ENCODE measurements at regions not wholly inside any gene's neighbourhood (a gene's known extent, or its start where the extent isn't known, plus 50 kb on each side); places are given as distances from the start of the nearest gene placed in this dataset.

DNA sequence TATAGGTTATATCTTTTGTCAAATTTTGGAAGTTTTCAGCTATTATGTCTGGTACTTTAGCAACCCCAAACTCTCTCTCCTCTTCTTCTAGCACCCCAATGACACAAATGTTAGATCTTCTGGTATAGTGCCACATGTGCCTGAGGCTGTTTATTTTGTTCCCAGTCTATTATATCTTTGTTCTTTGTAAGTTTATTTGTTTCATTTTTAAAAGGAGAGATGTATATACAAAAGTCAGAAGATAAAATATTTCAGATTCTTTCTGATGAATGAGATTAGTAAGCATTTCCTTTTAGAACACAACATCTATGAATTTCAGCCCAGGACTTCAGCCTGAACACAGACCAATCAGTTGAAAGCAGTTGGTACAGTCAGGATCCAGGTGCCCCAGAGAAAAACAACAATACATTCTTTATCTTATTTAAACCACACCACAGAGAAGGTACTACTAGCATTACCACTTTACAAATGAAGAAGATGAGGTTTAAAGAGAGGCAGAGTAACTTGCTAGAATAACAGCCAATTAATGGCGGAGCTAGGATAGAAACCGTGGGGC is 114.1 kb upstream of the BTG1 start:
- H3K4me3 ChIP-seq (replicated peaks in 1 of 2; ENCODE audit: low read depth in 1 of 2, low read length in 2 of 2) = no peak overlapping the region
- no peaks in the 10 kb centered on the region for H3K4me1 ChIP-seq (ENCODE audit: control insufficient read depth in 1 of 2, insufficient read depth in 2 of 2, low read length in 2 of 2)
- CTCF ChIA-PET = no interaction called here
- H3K27me3 ChIP-seq (ENCODE audit: insufficient read depth, low read length) = no peaks in the 10 kb centered on the region
- H3K9me2 ChIP-seq (ENCODE audit: insufficient read depth) = no peaks in the 10 kb centered on the region
- BruUV-seq (replicated peaks) = no TSS peak
- ATAC-seq (no peak), DNase-seq (ENCODE audit: low read depth, low spot score) (no peak)
- H3K9me3 ChIP-seq (ENCODE audit: control insufficient read depth in 1 of 2, insufficient read depth in 1 of 2, low read depth in 1 of 2, low read length in 2 of 2) = no peaks in the 10 kb centered on the region
- H2AFZ ChIP-seq (ENCODE audit: low read depth, low read length, poor library complexity, severe bottlenecking) = no peak overlapping the region
- intact Hi-C loops (cut with micrococcal nuclease) = no loop called here
- POLR2A ChIA-PET = no interaction called here
- no peaks in the 10 kb centered on the region for H3K79me2 ChIP-seq (ENCODE audit: insufficient read depth, low read length)
- no peak overlapping the region for H3K4me2 ChIP-seq (ENCODE audit: low read length)
- no peak overlapping the region for H3K27ac ChIP-seq (ENCODE audit: low read depth, low read length)
- H3K36me3 ChIP-seq (ENCODE audit: control insufficient read depth in 1 of 2, insufficient read depth in 2 of 2, low read length in 2 of 2) = no peaks in the 10 kb centered on the region
- TF ChIP-seq, protein P1, sequence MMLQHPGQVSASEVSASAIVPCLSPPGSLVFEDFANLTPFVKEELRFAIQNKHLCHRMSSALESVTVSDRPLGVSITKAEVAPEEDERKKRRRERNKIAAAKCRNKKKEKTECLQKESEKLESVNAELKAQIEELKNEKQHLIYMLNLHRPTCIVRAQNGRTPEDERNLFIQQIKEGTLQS (IDR thresholded peaks at IDR 0.05) = no peak
- TF ChIP-seq POLR2AphosphoS5 (IDR thresholded peaks at IDR 0.05; ENCODE audit: low read depth, low read length) = no peak
- TF ChIP-seq FOSL1 (IDR thresholded peaks at IDR 0.05; ENCODE audit: low read depth) = no peak
- TF ChIP-seq CEBPB (IDR thresholded peaks at IDR 0.05; ENCODE audit: low read depth) = no peak
- no peak for TF ChIP-seq EZH2 (IDR thresholded peaks at IDR 0.05)
- no peak for TF ChIP-seq YY1 (IDR thresholded peaks at IDR 0.05; ENCODE audit: extremely low read depth, insufficient replicate concordance, low read depth, low read length)
- TF ChIP-seq SRF (IDR thresholded peaks at IDR 0.05; ENCODE audit: low read depth) = no peak
- TF ChIP-seq TCF7L2 (IDR thresholded peaks at IDR 0.05; ENCODE audit: borderline replicate concordance, extremely low read depth, insufficient read depth, insufficient read length) = no peak
- TF ChIP-seq, protein P2, sequence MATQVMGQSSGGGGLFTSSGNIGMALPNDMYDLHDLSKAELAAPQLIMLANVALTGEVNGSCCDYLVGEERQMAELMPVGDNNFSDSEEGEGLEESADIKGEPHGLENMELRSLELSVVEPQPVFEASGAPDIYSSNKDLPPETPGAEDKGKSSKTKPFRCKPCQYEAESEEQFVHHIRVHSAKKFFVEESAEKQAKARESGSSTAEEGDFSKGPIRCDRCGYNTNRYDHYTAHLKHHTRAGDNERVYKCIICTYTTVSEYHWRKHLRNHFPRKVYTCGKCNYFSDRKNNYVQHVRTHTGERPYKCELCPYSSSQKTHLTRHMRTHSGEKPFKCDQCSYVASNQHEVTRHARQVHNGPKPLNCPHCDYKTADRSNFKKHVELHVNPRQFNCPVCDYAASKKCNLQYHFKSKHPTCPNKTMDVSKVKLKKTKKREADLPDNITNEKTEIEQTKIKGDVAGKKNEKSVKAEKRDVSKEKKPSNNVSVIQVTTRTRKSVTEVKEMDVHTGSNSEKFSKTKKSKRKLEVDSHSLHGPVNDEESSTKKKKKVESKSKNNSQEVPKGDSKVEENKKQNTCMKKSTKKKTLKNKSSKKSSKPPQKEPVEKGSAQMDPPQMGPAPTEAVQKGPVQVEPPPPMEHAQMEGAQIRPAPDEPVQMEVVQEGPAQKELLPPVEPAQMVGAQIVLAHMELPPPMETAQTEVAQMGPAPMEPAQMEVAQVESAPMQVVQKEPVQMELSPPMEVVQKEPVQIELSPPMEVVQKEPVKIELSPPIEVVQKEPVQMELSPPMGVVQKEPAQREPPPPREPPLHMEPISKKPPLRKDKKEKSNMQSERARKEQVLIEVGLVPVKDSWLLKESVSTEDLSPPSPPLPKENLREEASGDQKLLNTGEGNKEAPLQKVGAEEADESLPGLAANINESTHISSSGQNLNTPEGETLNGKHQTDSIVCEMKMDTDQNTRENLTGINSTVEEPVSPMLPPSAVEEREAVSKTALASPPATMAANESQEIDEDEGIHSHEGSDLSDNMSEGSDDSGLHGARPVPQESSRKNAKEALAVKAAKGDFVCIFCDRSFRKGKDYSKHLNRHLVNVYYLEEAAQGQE (IDR thresholded peaks at IDR 0.05; ENCODE audit: low read depth) = no peak
- TF ChIP-seq POLR2A (IDR thresholded peaks at IDR 0.05; ENCODE audit: borderline replicate concordance, extremely low read depth, insufficient read depth, insufficient read length) = no peak
- no peak for TF ChIP-seq ELF1 (IDR thresholded peaks at IDR 0.05; ENCODE audit: borderline replicate concordance, low read depth)
- TF ChIP-seq, protein P3, sequence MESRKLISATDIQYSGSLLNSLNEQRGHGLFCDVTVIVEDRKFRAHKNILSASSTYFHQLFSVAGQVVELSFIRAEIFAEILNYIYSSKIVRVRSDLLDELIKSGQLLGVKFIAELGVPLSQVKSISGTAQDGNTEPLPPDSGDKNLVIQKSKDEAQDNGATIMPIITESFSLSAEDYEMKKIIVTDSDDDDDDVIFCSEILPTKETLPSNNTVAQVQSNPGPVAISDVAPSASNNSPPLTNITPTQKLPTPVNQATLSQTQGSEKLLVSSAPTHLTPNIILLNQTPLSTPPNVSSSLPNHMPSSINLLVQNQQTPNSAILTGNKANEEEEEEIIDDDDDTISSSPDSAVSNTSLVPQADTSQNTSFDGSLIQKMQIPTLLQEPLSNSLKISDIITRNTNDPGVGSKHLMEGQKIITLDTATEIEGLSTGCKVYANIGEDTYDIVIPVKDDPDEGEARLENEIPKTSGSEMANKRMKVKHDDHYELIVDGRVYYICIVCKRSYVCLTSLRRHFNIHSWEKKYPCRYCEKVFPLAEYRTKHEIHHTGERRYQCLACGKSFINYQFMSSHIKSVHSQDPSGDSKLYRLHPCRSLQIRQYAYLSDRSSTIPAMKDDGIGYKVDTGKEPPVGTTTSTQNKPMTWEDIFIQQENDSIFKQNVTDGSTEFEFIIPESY (IDR thresholded peaks at IDR 0.05; ENCODE audit: extremely low read depth, insufficient replicate concordance, low read length) = no peak
- TF ChIP-seq EZH2phosphoT487 (IDR thresholded peaks at IDR 0.05; ENCODE audit: borderline replicate concordance) = no peak
- no peak for TF ChIP-seq ZNF274 (IDR thresholded peaks at IDR 0.05; ENCODE audit: low read depth, low read length)
- TF ChIP-seq MAX (IDR thresholded peaks at IDR 0.05) = no peak
- no peak for TF ChIP-seq EGR1 (IDR thresholded peaks at IDR 0.05; ENCODE audit: low read depth)
- H3K9ac ChIP-seq (ENCODE audit: low read length) = no peak overlapping the region
- no peaks in the 10 kb centered on the region for H4K20me1 ChIP-seq (ENCODE audit: insufficient read depth)
- RAD21 ChIA-PET (ENCODE audit: low non-redundant PET in 1 of 2, low total read pairs in 2 of 2, uncharacterized antibody in 2 of 2, unreplicated experiment in 2 of 2) = no interaction called here

Measured in HCT116 (cell line).